HG03280 (cell line): ENCODE measurements at regions not wholly inside any gene's neighbourhood (a gene's known extent, or its start where the extent isn't known, plus 50 kb on each side); places are given as distances from the start of the nearest gene placed in this dataset.
"Not testable (repeated sequence)": the region's sequence is repeated elsewhere in the genome, so short reads cannot be mapped to it uniquely, and the experiment has no call there.

Source experiments
- ATAC-seq: cut with Tn5 transposase; IDR thresholded peaks from one replicate; pipeline ENCODE4 v1.9.1; 2021; ENCODE audit warnings: mild to moderate bottlenecking, moderate library complexity; ENCODE audit not compliant: unreplicated experiment

DNA sequence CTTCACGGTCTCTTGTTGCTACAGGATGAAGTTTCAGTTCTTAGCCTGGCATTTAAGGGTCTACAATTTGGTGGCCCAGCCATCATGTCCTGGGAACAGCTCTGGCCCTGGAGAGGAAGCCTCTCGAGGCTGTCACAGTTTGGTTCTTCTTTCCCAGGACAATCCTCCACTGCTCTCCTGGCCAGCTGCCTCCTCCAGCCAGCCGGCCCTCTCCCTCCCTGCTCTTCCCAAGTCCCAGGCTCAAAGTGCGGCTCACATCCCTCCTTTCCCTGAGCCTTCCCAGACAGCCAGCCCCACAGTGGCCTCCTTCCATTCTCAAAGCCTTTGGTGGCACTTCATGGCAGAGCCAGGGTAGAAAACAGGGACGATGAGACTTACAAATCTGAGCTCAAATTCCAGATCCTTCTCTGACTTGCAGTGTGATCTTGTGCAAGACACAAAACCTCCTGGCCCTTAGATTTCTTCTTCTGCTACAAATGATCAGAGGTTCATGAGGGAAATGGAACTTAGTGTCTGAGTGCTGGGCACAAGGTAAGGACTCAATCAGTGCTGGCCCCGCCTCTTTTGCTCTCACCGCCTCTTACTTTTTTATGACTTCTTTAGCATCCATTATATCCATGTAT, 223.8 kb upstream of the ECI2 start:
- no peak for ATAC-seq

DNA sequence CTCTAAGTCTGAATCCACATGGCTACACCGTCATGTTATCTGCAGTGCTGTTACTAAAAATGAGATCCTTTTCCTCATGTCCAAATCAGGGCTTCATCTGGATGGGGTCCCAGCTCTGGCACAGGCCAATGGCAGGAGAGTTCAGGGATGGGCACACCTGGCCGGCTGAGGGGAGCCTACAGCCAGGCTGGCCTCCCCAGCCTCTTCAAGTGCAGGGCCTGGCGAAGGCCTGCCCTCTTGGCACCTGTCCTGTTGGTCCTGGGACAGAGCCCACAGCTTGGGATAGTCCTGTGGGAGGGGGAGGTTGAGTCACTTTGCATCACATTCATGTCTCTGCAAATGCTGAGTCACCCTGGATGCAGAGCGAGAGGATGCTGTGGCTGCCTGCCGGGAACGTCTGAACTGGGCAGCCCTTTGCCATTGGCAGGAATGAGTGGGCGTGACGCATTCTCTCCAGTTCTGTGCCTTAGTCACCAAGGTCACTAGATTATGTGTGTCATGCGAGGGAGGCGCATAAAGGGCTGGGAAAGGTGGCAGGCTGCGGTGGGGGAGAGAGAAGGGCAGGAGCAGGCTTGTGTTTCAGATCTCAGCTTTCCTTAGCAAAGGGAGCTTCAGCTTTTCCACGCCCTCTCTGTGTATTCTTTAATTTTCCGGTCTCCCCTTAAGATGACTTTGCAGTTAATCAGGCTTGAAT, 223.2 kb upstream of the ECI2 start:
- ATAC-seq: no peak

DNA sequence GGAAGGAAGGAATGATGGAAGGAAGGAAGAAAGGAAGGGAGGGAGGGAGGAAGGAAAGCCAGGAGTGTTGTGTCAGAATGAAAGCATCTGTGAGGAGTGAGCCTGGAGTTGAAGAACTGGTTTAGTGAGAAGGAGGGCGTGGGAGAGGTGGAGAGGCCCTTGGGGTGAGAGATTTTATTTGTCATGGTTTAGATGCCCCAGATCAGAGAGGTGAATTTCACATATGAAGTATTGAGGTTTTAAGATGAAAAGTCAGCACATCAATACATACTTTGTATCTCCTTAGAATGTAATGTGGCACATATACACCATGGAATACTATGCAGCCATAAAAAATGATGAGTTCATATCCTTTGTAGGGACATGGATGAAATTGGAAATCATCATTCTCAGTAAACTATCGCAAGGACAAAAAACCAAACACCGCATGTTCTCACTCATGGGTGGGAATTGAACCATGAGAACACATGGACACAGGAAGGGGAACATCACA, 222.3 kb upstream of the ECI2 start:
- ATAC-seq: not testable (repeated sequence)

DNA sequence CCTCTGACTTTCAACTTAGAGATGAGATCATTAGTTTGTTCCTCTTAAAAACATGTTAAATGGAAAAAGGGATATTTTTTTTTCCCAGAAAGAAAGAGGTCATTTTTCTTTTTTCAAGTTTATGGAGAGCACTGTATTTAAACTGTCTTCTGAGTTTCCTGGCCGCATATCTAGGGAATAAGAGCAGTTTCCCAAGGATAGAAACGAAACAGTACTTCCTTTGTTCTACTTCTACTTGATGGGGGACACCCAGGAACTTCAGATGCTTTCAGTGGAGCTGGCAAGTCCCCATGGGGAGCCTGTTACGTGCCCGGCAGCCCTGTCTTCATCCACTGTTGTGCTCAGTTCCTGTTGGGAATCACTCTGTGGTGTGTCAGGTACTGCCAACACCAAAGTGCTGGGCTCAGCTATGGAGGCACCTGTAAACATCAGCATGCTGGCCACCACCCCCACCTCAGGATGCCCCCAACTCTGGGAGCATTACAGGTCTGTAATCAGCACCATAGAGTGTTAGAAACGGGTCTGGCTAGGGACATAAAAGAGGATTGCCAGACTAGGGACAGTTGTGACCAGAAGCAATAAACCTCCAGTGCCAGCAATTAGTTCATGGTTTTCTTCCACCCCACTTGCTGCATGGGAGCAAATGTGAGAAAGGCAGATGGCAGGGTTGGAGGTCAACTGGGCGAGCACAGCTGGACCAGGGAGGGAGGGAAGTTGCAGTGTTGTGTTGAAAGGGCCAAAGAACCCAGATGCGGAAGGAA, 221.7 kb upstream of the ECI2 start:
- ATAC-seq: no peak

DNA sequence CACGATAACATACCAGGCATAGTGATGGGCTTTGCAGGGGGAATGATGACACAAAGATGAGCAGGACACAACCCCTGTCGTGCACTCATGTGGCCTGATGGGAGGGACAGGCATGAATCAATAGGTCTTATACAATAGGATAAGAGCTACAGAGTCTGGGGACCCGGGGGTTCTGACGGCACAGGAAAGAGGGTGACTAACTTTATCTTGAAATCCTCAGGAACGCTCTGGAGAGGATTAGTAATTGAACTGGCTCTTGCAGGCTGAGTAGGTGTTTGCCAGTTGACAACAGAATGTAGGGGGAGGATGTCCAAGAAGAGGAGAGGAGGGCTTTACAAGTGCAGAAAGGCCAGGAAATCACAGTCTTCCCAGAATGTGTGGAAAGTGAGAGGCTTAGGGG, 219.9 kb upstream of the ECI2 start:
- ATAC-seq: no peak

DNA sequence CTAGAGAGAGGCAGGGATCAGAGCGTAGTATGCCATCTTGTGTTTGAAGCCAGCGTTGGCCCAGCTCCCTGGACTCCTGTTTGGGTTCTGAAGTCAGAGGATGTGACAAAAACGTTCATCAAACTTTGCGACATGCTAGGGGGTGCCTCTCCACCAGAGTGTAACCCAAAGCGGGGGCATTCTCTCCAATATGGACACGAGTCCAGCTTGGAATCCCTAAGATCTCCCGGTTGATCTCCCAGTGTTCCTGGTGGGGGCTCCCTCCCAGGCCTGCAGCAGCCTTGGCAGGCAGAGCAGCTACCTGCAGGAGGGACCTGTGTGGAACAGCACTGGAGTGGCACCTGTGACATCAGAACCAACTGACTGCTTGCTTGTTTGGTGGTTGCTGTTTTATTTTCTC, 218.8 kb upstream of the ECI2 start:
- no peak for ATAC-seq

DNA sequence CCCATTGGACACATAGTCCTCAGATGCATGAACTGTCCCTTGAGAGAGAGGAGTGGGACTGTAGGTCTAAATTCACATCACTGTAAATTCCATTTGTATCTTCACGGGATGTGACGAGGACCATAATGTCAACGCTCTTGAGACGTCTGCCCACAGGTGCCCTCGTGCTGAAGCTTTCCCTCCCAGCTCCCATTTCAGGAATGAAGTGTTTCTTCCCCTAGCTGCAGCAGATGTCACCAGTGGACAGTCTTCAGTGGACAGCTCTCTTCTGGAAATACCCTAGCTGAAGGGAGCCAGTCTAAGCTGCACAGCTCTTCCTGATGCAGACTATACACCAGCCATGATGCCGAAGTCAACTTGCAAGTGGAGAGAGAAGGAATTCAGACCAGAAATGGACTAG, 217.4 kb upstream of the ECI2 start:
- no peak for ATAC-seq

DNA sequence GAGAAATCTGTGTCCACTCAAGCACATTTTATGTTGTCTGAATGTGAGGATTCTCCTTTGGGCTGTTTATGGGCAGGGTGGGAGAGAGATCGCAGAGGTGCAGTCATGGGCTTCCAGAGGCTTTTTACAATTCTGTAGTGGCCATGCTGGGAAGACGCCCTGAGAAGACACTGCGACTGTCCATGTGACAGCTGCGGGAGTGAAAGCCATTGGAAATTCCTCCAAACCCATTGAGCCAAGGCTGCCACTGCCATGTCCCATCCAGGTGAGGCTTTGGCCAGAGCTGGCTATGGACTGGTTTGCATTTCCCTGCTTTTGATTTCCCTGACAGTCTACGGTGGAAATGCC, 216.9 kb upstream of the ECI2 start:
- ATAC-seq: no peak

DNA sequence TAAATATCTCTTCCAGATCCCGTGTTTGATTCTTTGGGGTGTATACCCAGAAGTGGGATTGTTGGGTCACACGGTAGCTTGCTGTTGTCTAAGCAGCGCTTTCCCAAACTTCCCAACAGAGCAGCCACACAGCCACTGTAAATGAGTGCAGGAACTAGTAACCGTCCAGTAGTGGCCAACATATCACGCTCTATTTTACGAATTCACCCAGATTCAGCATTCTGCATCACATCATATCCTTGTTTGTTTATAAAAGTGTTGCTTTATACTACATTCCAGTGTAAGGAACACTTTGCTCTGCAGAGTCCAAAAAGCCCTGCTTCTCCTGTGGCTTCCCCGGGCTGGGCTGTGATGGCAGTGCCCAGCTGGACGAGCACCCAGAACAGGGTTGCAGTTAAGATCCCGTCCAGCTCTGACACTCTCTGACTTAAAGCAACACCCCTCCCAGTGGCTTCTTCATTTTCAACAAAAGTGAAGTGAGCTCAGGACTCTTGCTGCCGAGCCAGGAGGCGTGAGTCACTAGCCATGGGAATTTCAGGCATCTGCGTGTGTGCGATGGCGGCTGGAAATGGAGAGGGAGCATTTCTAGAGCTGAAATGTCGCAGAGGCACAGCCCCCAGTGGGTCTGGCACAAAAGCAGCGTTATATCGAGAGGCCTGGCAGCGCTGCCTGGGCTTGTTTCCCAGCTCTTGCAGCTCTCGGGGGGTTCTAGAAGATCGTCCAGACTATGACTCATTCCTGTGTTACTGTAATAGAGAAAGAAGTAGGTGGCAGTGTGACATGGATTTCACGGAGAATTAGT, 216.3 kb upstream of the ECI2 start:
- ATAC-seq: no peak

DNA sequence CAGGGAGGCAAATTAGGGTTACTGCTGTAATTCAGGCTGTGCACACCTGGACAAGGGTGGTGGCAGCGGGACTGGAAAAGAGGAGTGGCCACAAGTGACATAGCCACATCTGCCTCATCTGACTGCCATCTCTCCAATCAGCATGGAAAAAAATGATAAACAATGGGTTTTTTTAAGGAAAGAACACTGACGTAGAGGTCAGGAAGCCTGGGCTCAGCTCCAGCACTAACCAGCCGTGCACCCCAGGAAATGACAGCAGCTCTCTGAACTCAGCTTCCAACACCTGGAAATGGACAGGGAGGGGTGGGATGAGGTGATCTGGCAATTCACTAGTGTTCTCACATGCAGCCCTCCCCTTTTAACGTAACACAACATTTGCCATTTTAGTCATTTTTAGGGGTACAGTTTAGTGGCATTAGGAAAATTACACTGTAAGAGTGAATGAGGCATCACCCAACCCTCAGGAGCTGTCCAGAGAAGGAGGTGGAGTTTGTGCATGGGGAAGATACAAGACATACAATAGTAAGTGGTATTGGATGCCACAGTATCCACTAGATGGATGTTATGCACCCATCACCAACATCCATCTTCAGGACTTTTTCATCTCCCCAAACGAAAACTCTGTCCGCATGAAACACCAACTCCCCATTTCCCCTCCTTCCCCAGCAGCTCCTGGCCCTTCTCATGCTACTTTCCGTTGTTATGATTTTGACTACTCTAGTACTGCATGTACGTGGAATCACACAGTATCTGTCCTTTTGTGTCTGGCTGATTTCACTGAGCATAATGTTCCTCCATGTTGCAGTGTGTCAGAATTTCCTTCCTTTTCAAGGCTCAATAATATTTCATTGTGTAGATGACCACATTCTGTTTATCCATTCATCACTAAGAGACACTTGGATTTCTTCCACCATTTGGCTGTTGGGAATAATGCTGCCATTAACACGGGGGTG, 215.5 kb upstream of the ECI2 start:
- no peak for ATAC-seq

DNA sequence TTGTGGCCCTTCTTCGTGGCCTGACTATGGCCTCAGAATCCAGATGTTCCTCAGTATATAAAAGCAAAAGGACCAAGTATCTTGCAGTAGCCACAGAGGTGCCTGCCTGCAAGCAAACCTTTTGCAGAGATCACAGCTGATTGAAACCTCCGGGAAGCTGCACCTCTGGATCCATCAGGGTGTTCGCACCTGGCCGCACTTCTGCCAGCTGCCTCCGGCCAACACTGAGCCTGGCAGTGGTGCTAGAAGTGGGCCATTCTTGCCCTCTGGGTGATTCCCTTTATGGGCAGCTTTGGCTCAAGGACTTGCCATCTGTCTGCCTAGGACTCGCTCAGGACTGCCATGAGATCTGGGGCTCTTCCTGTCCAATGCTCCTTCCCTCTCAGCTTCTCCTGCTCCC, 214.6 kb upstream of the ECI2 start:
- no peak for ATAC-seq

DNA sequence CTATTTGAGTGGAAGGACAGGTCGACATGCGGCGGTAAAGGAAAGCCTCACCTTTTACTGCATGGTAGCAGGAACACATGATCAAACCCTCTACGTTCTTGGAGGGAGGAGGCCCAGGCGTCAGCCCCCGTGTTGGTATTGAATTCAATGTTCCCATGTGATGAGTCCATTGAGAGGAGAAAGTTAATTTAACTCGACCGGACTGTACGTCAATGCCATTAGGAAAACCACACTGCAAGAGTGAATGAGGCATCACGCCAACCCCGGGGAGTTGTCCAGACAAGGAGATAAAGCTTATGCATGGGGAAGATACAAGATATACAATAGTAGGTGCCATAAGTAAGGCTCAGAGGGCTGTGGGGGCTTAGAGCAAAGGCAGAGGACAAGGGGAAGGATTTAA, 213.9 kb upstream of the ECI2 start:
- ATAC-seq: no peak

DNA sequence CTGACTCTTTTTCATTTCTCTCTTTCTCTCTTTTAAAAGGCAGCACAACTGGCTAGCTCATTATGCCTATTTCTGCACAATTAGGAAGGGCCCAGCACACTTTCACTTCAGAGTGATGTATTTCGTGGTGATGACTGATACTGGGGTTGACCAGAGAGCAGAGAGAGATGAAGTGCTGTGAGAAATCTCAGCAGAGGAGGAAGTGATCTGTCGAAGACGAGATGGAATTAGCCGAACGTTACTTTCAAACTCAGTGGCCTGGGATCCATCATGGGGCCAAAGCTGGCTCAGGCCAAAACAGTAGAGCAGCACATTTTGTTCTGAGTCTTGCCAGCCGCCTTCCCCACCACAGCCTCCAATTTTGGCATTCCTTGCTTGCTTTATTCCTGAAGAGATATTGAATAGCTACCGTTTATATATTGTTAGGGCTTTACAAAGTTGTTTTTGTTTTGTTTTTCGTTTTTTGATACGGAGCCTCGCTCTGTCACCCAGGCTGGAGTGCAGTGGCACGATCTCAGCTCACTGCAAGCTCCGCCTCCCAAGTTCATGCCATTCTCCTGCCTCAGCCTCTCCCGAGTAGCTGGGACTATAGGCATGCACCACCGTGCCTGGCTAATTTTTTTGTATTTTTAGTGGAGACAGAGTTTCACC, 213.2 kb upstream of the ECI2 start:
- no peak for ATAC-seq

DNA sequence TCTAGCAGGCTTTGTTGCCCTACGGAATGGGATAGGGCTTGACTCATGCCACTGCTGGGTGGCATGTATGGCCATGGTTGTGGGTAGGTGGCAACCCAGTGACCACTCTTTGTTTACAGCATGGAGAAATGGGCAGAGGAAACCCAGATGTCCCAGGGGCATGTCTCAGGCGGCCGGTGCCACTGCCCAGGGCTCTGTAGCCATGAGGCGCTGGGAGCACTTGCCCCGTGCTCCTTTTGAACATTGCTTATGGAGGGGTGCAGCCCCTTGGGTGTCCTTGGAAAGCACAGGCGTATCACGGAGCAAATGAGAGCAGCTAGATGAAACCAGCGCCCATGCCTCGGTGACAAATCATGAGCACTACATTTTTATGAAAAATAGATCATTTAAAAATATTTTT, 212.5 kb upstream of the ECI2 start:
- ATAC-seq: no peak

DNA sequence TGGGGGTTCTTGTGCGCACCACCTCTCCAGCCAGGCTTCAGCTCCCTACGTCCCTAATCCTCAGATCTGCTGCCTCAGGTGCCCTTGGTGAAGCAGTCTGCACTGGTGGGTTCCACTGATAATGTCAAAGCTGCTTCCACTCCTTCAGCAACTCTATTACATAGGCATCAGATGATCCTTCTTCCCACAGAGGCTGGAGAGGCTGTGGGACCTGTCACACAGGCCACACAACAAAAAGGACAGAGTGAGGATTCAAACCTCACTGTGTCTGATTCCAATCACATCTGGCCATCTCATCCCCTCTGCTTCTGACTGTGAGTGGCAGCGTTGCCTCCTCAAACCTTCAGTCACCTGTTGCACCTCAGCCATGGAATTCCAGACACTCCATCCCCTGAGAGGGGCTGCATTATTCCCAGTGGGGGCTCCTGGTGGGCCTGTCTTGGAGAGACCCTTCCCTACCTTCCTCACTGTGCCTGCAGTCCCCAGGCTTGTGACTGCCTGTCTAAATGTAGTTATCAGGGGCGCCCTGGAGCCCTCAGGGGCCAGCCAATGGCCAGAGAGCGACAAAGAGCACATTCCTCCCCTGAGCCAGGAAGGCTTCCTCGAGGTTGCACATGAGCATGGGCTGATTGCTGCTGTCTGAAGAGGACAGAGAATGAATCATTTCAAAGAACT, 211.4 kb upstream of the ECI2 start:
- no peak for ATAC-seq

DNA sequence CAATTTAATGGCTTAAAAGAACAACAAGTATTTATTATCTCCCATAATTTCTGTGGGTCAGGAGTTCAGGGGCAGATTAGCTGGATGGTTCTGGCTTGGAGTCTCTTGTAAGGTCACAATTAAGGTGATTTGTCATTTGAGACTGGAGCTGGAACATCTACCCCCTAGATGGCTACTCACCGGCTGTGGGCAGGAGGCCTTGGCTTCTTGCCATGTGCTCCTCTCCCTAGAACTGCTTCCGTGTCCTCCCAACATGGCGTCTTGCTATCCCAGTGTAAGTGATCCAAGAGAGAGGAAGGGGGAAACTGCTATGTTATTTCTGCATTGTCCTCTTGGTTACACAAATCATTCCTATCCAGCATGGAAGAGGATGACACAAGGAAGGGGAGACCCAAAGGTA, 210.2 kb upstream of the ECI2 start:
- ATAC-seq: no peak

DNA sequence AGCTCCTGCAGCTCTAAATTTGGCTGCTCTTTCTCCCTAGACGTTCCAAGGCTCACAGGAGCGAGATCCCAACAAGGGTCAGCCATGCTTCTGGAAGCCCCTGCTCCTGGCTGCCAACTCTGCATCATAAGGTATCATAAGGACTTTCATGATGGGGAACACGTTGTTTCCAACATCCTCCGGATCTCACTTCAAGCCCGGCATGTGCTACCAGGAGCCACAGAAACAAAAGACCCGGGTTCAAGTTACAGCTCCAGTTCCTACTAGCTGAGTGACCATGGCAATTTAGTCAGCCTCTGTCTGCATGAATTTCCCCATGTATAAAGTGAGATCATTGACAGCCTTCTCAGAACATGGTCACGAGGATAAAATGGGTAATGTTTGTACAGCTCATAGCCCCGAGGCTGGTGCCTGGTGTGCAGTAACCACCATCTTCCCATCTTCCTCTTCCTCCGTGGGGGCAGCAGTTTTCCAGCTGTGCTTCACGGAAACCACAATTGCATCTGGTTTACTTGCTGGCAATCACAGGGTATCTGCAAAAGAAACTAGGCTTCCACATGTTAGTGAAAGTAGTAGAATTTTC, 209.0 kb upstream of the ECI2 start:
- no peak for ATAC-seq

DNA sequence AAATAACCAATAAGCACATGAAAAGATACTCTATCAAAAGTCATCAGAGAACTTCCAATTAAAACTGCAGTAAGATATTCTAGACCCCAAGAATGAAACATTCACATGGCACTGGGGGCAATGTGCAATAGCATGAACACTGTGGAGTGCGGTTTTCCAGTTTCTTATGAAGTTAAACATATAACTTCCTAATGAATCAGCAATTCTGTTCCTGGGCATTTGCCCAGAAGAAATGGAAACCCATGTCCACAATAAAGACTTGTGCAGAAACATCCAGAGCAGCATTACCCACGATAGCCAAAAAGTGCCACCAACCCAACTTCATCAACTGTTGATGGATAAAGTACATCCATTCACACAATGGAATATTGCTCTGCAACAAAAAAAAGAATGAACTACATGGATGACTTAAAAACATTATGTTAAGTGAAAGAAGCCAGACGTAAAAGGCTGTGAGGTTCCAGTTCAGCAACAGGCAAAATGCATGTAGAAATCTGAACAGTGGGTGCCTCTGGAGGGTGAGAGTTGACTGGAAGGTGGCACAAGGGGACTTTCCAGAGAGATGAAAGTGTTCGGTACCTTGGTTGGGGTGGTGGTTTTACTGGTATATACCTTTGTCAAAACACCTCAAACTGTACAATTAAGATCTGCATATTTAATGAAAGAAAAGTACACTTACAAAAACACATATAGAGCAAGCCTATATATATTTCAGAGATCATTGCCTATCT, 207.2 kb upstream of the ECI2 start:
- ATAC-seq: no peak
